WTC11 (cell line): ENCODE measurements at regions not wholly inside any gene's neighbourhood (a gene's known extent, or its start where the extent isn't known, plus 50 kb on each side); places are given as distances from the start of the nearest gene placed in this dataset.

ENCODE experiments used
- ATAC-seq: fragments of 200-7000 bp; cut with Tn5 transposase; 2 replicates; pipeline ENCODE4 v1.10.0; 2021; ENCODE audit warnings: mild to moderate bottlenecking, moderate library complexity
- CTCF ChIA-PET: fragments of 300-600 bp; sonication (Branson Sonifier 250); formaldehyde crosslinking; loops from one replicate; lab custom pipeline; 2021; ENCODE audit warnings: antibody characterized with exemption; lab: Charles Lee
- POLR2A ChIA-PET: fragments of 350-600 bp; sonication (Branson Sonifier 250); formaldehyde crosslinking; loops from one replicate; lab custom pipeline; 2021; ENCODE audit warnings: antibody characterized with exemption; lab: Charles Lee
- DNase-seq: peaks from one replicate; pipeline ENCODE4 v3.0.0; 2021; ENCODE audit warnings: low spot score
- H3K27ac Mint-ChIP-seq: 2 replicates; pipeline ENCODE4 v1.8.0; 2021; ENCODE audit warnings: mixed read lengths
- H3K27me3 Mint-ChIP-seq: 2 replicates; pipeline ENCODE4 v1.8.0; 2021; ENCODE audit warnings: low read depth, mild to moderate bottlenecking, moderate library complexity, mixed read lengths
- H3K36me3 Mint-ChIP-seq: 2 replicates; pipeline ENCODE4 v1.8.0; 2021; ENCODE audit warnings: mixed read lengths
- H3K4me1 Mint-ChIP-seq: 2 replicates; pipeline ENCODE4 v1.8.0; 2022; ENCODE audit warnings: mixed read lengths
- H3K4me3 Mint-ChIP-seq: 2 replicates; pipeline ENCODE4 v1.8.0; 2021; ENCODE audit warnings: mild to moderate bottlenecking, moderate library complexity, mixed read lengths
- H3K9me3 Mint-ChIP-seq: 2 replicates; pipeline ENCODE4 v1.8.0; 2021; ENCODE audit warnings: mixed read lengths
- ATF1 ChIP-seq: sonication (generic); formaldehyde crosslinking; IDR thresholded peaks from 2 replicates; pipeline ENCODE4 v1.8.1; 2023; ENCODE audit warnings: mild to moderate bottlenecking, moderate library complexity, missing genetic modification reagents
- CBFB ChIP-seq: sonication (generic); formaldehyde crosslinking; IDR thresholded peaks from 2 replicates; pipeline ENCODE4 v1.8.1; 2022; ENCODE audit warnings: mild to moderate bottlenecking, low read depth, missing genetic modification reagents
- CTCF ChIP-seq: fragments of 200-600 bp; IDR thresholded peaks from 2 replicates; pipeline ENCODE4 v1.8.0; 2022; ENCODE audit warnings: antibody characterized with exemption
- ESRRA ChIP-seq: sonication (generic); formaldehyde crosslinking; IDR thresholded peaks from 2 replicates; pipeline ENCODE4 v1.8.1; 2022; ENCODE audit warnings: mild to moderate bottlenecking, missing genetic modification reagents, borderline replicate concordance
- GTF2I ChIP-seq: fragments of 250-450 bp; sonication (Bioruptor Pico); conservative IDR thresholded peaks from 2 replicates; pipeline ENCODE4 v1.4.0; 2021; ENCODE audit warnings: mild to moderate bottlenecking
- HMGA2 ChIP-seq: fragments of 250-450 bp; sonication (Bioruptor Pico); IDR thresholded peaks from 2 replicates; pipeline ENCODE4 v1.4.0; 2021; ENCODE audit warnings: mild to moderate bottlenecking, moderate library complexity
- IRF2 ChIP-seq: sonication (generic); formaldehyde crosslinking; IDR thresholded peaks from 2 replicates; pipeline ENCODE4 v1.8.0; 2022; ENCODE audit warnings: low read depth, missing genetic modification reagents, borderline replicate concordance
- JUN ChIP-seq: sonication (generic); formaldehyde crosslinking; IDR thresholded peaks from 2 replicates; pipeline ENCODE4 v1.8.0; 2023; ENCODE audit warnings: mild to moderate bottlenecking, missing genetic modification reagents
- NFATC4 ChIP-seq: fragments of 250-450 bp; sonication (Bioruptor Pico); IDR thresholded peaks from 2 replicates; pipeline ENCODE4 v1.9.0; 2021; ENCODE audit warnings: mild to moderate bottlenecking
- TCF7 ChIP-seq: sonication (generic); formaldehyde crosslinking; IDR thresholded peaks from 2 replicates; pipeline ENCODE4 v1.8.0; 2022; ENCODE audit warnings: mild to moderate bottlenecking, low read depth, missing genetic modification reagents, moderate library complexity
- TEAD1 ChIP-seq: sonication (generic); formaldehyde crosslinking; IDR thresholded peaks from 2 replicates; pipeline ENCODE4 v1.8.0; 2022; ENCODE audit warnings: mild to moderate bottlenecking, missing genetic modification reagents
- ZNF512 ChIP-seq: sonication (generic); formaldehyde crosslinking; IDR thresholded peaks from 2 replicates; pipeline ENCODE4 v1.8.1; 2022; ENCODE audit warnings: missing genetic modification reagents, borderline replicate concordance
- ZSCAN18 ChIP-seq: fragments of 250-450 bp; sonication (Bioruptor Pico); IDR thresholded peaks from 2 replicates; pipeline ENCODE4 v2.1.2; 2022; ENCODE audit warnings: mild to moderate bottlenecking, moderate library complexity
- TF ChIP-seq, protein P1 (sequence below): fragments of 250-450 bp; sonication (Bioruptor Pico); IDR thresholded peaks from 2 replicates; pipeline ENCODE4 v1.9.0; 2021; ENCODE audit warnings: mild to moderate bottlenecking, borderline replicate concordance
- TF ChIP-seq, protein P2 (sequence below): sonication (generic); formaldehyde crosslinking; IDR thresholded peaks from 2 replicates; pipeline ENCODE4 v1.8.1; 2022; ENCODE audit warnings: low read depth, mild to moderate bottlenecking, moderate library complexity, missing genetic modification reagents, borderline replicate concordance
- TF ChIP-seq, protein P3 (sequence below): sonication (generic); formaldehyde crosslinking; IDR thresholded peaks from 2 replicates; pipeline ENCODE4 v1.8.0; 2022; ENCODE audit warnings: mild to moderate bottlenecking, missing genetic modification reagents
- TF ChIP-seq, protein P4 (sequence below): fragments of 250-450 bp; sonication (Bioruptor Pico); IDR thresholded peaks from 2 replicates; pipeline ENCODE4 v1.9.0; 2021; ENCODE audit warnings: mild to moderate bottlenecking

GRCh38 chr5:123914333-123914732 is 402.4 kb downstream of the CSNK1G3 start:
- POLR2A ChIA-PET = no interaction called here
- no peaks in the 10 kb centered on the region for H3K27me3 Mint-ChIP-seq

DNA sequence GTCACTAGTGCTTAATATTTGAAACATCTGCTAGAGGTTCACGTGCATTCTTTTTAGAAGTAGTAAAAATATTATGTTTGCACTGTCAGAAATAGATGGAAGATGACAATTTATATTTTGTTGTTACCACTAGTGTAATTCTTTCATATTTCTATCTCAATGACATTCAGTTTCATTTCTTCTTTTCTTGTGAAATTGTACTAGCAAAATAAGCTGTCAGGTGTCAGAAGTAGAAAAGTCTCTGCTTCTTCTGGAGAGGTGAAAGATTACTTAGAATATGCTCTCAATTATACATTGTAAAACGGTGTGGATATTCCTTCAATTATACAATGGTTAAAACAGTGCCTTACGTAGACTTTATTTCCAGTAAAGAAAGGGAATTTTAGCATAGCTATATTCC is 395.4 kb downstream of the CSNK1G3 start:
- TF ChIP-seq, protein P1, sequence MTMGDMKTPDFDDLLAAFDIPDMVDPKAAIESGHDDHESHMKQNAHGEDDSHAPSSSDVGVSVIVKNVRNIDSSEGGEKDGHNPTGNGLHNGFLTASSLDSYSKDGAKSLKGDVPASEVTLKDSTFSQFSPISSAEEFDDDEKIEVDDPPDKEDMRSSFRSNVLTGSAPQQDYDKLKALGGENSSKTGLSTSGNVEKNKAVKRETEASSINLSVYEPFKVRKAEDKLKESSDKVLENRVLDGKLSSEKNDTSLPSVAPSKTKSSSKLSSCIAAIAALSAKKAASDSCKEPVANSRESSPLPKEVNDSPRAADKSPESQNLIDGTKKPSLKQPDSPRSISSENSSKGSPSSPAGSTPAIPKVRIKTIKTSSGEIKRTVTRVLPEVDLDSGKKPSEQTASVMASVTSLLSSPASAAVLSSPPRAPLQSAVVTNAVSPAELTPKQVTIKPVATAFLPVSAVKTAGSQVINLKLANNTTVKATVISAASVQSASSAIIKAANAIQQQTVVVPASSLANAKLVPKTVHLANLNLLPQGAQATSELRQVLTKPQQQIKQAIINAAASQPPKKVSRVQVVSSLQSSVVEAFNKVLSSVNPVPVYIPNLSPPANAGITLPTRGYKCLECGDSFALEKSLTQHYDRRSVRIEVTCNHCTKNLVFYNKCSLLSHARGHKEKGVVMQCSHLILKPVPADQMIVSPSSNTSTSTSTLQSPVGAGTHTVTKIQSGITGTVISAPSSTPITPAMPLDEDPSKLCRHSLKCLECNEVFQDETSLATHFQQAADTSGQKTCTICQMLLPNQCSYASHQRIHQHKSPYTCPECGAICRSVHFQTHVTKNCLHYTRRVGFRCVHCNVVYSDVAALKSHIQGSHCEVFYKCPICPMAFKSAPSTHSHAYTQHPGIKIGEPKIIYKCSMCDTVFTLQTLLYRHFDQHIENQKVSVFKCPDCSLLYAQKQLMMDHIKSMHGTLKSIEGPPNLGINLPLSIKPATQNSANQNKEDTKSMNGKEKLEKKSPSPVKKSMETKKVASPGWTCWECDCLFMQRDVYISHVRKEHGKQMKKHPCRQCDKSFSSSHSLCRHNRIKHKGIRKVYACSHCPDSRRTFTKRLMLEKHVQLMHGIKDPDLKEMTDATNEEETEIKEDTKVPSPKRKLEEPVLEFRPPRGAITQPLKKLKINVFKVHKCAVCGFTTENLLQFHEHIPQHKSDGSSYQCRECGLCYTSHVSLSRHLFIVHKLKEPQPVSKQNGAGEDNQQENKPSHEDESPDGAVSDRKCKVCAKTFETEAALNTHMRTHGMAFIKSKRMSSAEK (CRISPR knock-in tag) = no peak
- TF ChIP-seq ZNF512 (CRISPR knock-in tag) = no peak
- TF ChIP-seq GTF2I (CRISPR knock-in tag) = no peak
- TF ChIP-seq TCF7 (CRISPR knock-in tag) = no peak
- TF ChIP-seq, protein P2, sequence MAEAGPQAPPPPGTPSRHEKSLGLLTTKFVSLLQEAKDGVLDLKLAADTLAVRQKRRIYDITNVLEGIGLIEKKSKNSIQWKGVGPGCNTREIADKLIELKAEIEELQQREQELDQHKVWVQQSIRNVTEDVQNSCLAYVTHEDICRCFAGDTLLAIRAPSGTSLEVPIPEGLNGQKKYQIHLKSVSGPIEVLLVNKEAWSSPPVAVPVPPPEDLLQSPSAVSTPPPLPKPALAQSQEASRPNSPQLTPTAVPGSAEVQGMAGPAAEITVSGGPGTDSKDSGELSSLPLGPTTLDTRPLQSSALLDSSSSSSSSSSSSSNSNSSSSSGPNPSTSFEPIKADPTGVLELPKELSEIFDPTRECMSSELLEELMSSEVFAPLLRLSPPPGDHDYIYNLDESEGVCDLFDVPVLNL (CRISPR knock-in tag) = no peak
- TF ChIP-seq ZSCAN18 (CRISPR knock-in tag) = no peak
- no peak for TF ChIP-seq TEAD1 (CRISPR knock-in tag)
- TF ChIP-seq HMGA2 (CRISPR knock-in tag) = no peak
- no peak for TF ChIP-seq ATF1 (CRISPR knock-in tag)
- TF ChIP-seq CBFB (CRISPR knock-in tag) = no peak
- TF ChIP-seq, protein P3, sequence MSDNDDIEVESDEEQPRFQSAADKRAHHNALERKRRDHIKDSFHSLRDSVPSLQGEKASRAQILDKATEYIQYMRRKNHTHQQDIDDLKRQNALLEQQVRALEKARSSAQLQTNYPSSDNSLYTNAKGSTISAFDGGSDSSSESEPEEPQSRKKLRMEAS = no peak
- TF ChIP-seq JUN = no peak
- no peak for TF ChIP-seq CTCF
- no peak for TF ChIP-seq IRF2
- TF ChIP-seq, all 79 proteins: peak for 0
- CTCF ChIA-PET = no interaction called here
- no peak overlapping the region for H3K4me3 Mint-ChIP-seq
- peaks cover 14% of the 10 kb centered on the region for H3K4me1 Mint-ChIP-seq
- H3K27me3 Mint-ChIP-seq = no peaks in the 10 kb centered on the region; the same call in 1 of the 2 replicates
- no peaks in the 10 kb centered on the region; the same call in 1 of the 2 replicates for H3K9me3 Mint-ChIP-seq
- no peaks in the 10 kb centered on the region for H3K36me3 Mint-ChIP-seq
- ATAC-seq (no peak), DNase-seq (no peak)
- POLR2A ChIA-PET = no interaction called here
- no peak overlapping the region for H3K27ac Mint-ChIP-seq

More at GRCh38 chr5:123914333-123914732, 402.4 kb downstream of the CSNK1G3 start:
- DNase-seq = no peak
- no peak overlapping the region for H3K27ac Mint-ChIP-seq
- TF ChIP-seq, protein P2 (CRISPR knock-in tag) = no peak
- TF ChIP-seq ZSCAN18 (CRISPR knock-in tag) (no peak), CBFB (CRISPR knock-in tag) (no peak), NFATC4 (no peak), ESRRA (CRISPR knock-in tag) (no peak), GTF2I (CRISPR knock-in tag) (no peak)
- TF ChIP-seq, protein P4, sequence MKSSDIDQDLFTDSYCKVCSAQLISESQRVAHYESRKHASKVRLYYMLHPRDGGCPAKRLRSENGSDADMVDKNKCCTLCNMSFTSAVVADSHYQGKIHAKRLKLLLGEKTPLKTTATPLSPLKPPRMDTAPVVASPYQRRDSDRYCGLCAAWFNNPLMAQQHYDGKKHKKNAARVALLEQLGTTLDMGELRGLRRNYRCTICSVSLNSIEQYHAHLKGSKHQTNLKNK (CRISPR knock-in tag) = no peak
- TF ChIP-seq, all 79 proteins: peak for 0
- peaks cover 9% of the 10 kb centered on the region for H3K36me3 Mint-ChIP-seq
- no peak overlapping the region for H3K4me3 Mint-ChIP-seq
- no peak for ATAC-seq
- CTCF ChIA-PET = no interaction called here
- H3K9me3 Mint-ChIP-seq = peaks cover 24% of the 10 kb centered on the region
- H3K4me1 Mint-ChIP-seq = peaks cover 18% of the 10 kb centered on the region
